Colon (tissue), 2 donors: ENCODE measurements at regions not wholly inside any gene's neighbourhood (a gene's known extent, or its start where the extent isn't known, plus 50 kb on each side); places are given as distances from the start of the nearest gene placed in this dataset.
"Not testable (repeated sequence)": the region's sequence is repeated elsewhere in the genome, so short reads cannot be mapped to it uniquely, and the experiment has no call there.

Experiments used
- FAIRE-seq: peaks from 2 replicates; lab custom pipeline; 2012; peaks lifted over from hg19 to GRCh38; lab: Jason Lieb, UNC
- donor health status: control.
- donor health status: control.

DNA sequence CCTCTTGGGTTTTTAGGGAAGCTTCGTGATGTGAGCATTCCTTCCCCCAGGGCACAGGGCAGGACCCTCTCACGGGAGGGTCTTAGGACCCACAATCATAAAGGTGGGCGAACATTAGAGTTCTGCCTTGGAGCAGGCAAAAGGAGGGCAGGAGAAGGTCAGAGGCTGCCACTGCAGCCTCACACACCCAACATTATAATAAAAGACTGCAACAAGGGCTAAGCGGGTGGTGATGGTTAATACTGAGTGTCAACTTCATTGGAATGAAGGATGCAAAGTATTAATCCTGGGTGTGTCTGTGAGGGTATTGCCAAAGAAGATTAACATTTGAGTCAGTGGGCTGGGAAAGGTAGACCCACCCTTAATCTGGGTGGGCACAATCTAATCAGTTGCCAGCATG lies 206.6 kb upstream of the C2CD4B start:
- not testable (repeated sequence) for FAIRE-seq

DNA sequence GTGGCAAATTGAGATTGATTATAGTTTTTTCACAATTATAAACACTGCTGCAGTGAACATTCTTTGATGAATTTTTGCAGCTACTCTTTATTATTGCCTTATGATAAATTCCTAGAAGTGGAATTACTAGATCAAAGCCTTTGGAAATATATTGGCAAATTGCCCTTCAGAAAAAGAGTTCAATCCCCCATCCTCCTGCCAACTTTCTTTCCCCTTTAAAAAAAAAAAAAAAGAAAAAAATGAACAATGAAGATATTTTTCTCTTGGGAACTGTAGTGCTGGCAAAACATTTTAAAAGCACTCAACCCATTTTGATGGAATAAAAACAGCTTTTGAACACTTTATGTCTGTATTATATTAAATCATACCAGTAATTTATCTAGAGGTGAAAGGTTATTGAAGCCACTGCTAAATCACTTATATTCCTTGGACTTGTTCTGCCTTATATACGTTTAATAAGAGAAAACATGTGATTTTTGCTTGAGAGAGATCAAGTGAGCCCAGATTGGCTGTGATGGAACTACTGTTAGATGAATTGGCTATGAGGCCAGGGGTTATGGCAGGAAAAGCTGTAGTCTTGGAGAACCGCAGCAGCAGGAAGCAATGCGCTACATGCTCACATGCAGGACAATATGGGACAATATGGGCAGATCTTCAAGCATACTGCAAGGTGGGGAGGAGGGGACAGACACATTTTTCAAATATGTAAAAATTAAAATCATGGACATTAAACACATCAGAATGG lies 212.8 kb upstream of the C2CD4B start:
- FAIRE-seq = no peak

GRCh38 chr15:62378772-62379498 lies 213.8 kb upstream of the C2CD4B start:
- FAIRE-seq = no peak

- FAIRE-seq = no peak
Measured at GRCh38 chr15:62380011-62380410, 214.9 kb upstream of the C2CD4B start.

GRCh38 chr15:62382046-62382445 lies 217.0 kb upstream of the C2CD4B start:
- no peak for FAIRE-seq

DNA sequence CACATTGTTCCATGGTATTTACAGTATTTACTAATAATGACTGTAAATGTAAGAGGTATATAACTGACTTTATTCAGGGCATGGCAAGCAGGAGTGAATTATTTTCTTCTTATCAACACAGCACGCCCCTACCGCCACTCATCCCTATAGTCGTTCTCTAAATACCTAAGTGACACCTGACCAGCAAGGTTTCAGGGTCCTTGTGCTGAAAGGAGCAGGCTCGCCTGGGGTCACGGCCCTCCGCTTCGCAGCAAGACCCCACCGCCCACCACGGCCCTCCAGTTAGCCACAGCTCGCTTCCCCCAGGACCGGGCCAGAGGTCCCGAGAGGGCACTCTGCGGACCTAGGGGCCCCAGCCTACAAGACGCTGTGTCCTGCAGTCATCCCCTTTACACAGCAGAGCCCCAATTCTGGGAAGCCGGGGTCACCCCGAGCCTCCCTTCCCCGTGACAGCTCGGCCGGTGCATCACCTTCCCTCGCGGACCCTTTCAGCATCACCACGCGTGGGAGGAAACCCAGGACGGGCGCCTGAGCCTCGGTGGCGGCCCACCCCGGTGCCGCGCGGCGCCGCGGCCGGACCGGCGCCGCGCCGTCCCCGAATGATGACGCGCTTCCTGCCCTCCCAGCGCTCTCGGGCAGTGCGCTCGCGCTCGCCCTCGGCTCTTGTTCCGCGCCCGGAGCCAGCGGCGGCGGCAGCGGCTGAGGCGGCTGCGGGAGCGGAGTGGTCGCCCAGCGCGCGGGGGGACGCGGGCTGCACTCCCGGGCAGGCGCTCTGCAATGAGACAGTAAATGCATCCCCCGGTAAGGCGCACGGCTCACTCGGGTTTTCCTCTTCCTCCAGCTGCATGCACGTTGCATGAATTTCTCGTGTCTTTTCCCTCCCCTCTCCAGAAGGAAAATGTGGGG lies 225.1 kb upstream of the C2CD4B start, which contains the start of gene TLN2:
Gene TLN2 (plus strand): TSS at position 666 of the 906 bp plus-strand sequence.
- no peak for FAIRE-seq

GRCh38 chr15:62390791-62391640 lies 225.9 kb upstream of the C2CD4B start:
- no peak for FAIRE-seq

DNA sequence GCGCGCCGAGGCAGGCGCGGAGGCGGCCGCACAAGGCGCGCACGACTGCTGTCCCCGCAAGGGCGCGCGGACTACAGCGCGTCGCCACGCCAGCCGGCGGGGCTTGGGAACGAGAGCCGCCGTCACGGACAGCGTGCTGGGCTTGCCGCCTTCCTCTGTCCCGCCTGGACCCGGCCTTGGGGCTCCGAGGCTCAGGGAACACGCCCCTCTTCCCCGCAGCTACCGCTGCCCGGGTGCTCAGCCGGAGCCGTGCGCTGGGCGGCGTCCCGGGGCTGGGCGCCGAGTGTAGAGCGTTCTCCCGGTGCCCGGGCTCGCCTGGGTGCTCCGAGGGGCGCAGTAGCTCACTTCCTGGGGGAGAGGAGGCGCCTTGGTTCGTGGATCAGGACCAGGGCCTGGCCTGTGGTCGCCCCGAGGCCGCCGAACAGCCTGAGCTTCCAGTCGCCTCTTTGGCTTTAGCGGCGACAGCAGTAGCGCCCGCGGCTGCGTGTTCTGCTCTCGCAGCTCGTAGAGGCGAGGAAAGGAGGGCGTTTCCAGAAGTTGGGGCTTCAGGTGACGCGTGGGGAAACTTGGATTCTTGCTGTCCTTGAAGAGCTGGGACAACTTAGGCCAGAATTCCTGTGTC lies 226.7 kb upstream of the C2CD4B start:
- FAIRE-seq = no peak

DNA sequence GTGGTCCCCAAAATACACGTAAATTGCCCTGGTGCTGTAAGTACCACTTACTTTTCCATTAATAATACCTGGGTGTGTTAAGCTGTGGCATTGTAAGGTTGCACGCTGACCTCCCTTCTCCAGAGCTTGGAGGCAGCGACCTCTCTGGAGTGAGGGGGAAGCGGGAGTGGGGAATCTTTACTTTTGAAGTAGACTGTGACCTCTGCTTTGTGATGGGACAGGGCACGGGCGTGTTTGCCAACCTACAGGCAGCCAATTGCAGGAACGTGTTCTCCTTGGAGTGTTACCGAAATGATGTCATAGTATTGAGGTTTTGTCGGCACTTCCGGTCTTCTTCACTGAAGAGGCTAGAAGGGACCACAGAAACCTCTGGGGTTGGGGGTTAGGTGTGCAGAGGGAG lies 227.3 kb upstream of the C2CD4B start:
- no peak for FAIRE-seq

DNA sequence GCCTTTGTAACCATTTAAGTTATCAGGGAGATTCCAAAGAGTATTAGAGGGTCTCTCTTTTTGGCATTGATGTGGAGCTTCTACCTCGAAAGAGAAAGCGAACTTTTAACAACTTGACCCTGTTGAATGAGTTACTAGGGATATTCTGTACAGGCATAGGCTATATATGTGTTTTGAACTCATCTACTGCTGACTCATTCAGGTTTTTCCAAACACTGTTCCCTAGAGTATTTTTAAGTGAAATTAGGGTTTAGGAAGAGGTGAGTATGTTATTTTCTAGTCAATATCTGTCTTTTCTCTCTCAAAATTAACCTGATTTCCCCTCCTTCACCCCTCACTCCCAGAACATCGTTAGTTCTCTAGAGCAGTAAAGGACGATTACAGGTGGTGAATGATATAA lies 228.1 kb upstream of the C2CD4B start:
- FAIRE-seq = no peak

- FAIRE-seq = no peak
Measured at GRCh38 chr15:62394079-62394478, 229.0 kb upstream of the C2CD4B start.

- FAIRE-seq = no peak
Measured at GRCh38 chr15:62400778-62401177, 235.7 kb upstream of the C2CD4B start.

DNA sequence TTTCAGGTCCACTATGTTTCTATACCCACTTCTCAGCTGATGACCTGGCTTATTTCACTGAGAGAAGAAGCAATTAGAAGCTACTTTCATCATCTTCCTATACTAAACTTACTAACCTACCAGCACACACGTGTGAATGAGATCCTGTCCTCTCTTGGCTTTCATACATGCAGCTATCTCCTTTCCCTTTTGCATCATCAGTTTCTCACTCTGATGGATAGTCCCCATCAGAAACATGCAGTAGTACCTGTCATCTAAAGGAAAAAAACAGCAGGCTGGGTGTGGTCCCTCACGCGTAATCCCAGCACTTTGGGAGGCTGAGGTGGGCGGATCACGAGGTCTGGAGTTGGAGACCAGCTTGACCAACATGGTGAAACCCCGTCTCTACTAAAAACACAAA lies 237.6 kb upstream of the C2CD4B start:
- no peak for FAIRE-seq

- FAIRE-seq = no peak
Measured at GRCh38 chr15:62403164-62403809, 238.2 kb upstream of the C2CD4B start.

- FAIRE-seq = no peak
Measured at GRCh38 chr15:62404194-62404985, 239.3 kb upstream of the C2CD4B start.

DNA sequence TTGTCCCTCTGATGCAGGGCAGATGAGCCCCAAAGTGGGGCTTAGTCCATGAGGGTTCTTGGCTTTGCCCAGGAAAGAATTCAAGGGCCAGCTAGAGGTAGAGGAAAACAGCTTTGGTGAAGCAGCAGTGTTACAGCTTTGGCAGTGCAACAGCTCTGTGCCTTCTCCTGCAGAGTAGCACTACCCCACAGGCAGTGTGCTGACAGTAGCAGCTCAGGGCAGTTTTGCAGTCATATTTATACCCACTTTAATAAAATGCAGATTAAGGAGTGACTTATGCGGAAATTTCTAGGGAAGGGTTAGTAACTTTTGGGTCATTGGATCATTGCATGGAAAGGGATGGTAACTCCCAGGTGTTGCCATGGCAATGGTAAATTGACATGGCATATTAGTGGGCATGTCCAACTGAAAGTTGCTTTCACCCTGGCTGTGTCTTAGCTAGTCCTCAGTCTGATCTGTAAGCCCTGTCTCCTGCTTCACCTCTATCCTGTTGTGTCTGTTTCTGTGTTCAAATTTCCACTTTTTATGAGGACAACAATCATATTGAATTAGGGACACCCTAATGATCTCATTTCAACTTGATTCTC lies 241.3 kb upstream of the C2CD4B start:
- no peak for FAIRE-seq

DNA sequence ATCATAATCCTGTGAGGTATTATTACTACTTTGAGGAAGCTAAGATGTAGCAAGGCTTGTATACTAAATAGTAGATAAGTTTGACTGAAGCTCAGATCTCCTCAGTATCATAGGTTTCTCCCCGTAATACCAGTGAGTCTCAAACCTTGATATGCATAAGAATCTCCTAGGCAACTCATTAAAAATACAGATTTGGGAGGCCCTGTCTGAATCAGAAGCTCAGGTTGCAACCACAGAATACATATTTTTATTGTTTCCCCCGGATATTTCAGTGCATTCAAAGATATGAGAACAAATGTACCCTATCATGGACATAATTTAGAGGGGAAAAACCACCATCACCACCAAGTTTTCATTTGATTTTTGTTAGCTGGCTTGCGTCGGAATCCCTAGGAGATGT lies 242.1 kb upstream of the C2CD4B start:
- no peak for FAIRE-seq

GRCh38 chr15:62407962-62408361 lies 242.9 kb upstream of the C2CD4B start:
- FAIRE-seq = no peak

DNA sequence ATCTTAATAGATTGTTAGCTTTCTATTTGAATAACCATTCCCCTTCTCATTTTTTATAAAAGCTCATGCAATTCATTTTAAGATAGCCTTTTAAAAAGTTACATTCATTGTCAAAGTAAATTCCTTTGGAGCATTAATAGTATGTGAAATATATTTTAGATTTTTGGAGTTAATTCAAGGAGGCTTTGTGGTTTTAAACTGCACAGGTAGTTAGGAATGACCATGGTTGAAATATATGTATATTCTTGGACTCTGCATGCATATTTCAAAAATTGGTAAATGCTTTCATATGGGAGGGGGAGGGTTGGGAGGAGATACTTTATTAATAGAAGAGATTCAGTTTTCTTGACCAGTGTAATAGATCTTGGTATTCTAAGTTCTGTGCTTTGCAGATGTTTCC lies 244.4 kb upstream of the C2CD4B start:
- no peak for FAIRE-seq
